Activated CD4-positive, alpha-beta T cell treated with anti-CD3 and anti-CD28 coated beads, Interleukin-10, Interleukin-2, amounts not matched to agents 100 ng/mL and 50 ng/mL, durations not matched to agents 16 hours and 8 hours (primary cell): ENCODE measurements at regions not wholly inside any gene's neighbourhood (a gene's known extent, or its start where the extent isn't known, plus 50 kb on each side); places are given as distances from the start of the nearest gene placed in this dataset.
"Not testable (repeated sequence)": the region's sequence is repeated elsewhere in the genome, so short reads cannot be mapped to it uniquely, and the experiment has no call there.

Experiments
- DNase-seq: peaks from one replicate; pipeline ENCODE4 v3.0.0-alpha.2; 2020

DNA sequence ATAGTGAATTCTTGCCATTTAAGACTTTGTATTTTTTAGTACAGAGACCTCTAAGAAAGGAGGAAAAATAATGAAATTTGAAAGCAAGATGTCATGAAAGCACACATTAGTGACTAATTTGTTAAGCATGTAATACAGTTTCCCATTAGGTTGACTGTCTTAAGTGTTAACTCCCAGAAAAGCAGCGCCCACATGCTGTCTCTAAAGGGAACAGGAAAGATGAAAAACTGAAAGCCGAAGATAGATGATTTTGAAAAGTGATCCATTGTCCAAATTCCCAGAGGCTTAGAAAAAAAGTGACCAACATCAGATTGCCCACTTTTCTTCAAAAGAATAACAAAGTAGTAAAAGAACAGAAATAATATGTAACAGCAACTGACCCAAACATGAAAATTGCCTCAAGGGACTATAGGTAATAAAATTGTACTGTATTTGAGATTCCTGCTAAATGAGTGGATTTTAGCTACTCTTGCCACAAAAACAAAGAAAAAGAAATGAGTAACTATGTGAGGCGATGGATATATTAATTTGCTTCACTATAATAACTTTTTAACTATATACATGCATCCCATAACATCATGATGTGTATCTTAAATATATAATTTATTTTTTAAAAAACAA lies 83.2 kb upstream of the OGFRL1 start:
- no peak for DNase-seq

DNA sequence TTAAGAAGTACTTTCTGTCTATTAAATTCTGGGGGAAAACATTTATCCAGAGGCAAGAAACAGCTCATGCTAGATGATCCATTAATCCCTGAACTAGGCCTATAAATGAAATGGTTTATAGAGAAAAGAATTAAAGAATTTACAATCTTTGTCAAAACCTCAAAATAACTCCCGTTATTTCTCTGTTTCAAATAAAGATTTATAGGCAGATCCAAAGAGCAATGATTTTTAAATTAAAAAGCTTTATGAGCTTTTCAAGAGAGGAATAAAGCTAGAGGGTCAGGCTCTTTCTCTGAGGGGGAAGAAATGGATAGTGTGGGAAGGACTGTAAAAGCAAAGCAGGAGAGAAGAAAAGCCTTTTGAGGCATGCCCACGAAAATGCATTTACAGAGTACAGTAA lies 82.5 kb upstream of the OGFRL1 start:
- DNase-seq: no peak

GRCh38 chr6:71209206-71209605 lies 79.4 kb upstream of the OGFRL1 start:
- no peak for DNase-seq

DNA sequence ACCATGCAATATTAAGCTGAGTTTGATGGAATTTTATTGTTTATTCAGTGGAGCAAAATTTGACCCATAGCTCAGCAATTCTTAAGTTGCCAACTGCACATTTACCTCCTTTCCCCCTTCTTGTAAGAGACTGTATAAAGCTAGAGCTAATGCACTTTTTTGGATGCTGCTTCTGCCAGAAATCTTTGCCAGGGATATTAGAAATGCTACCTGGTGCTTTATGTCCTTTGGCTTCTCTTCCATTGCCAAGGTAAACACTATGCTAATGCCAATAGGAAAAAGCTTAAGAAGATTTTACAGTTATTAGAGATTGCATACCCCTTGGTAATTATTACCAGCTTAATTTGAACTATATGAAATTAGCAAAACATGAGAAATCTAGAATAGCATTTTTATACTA lies 79.0 kb upstream of the OGFRL1 start:
- DNase-seq: no peak

DNA sequence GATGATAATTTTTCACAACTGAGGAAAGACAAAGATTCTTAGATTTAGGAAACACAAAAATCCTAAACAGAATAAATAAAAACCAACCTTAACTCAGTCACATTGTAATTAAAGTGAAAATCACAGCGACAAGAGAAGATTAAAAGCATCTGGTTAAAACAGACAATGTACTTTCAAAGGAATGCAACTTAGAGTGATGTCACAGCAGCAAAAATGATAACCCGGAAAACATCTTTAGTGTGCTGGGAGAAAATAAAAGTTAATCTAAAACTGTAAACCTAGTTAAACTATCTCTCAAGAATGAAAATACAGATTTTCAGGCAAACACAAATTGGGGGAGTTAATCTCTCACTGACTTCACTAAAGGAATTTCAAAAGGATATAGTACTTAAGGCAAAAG lies 76.8 kb upstream of the OGFRL1 start:
- no peak for DNase-seq

DNA sequence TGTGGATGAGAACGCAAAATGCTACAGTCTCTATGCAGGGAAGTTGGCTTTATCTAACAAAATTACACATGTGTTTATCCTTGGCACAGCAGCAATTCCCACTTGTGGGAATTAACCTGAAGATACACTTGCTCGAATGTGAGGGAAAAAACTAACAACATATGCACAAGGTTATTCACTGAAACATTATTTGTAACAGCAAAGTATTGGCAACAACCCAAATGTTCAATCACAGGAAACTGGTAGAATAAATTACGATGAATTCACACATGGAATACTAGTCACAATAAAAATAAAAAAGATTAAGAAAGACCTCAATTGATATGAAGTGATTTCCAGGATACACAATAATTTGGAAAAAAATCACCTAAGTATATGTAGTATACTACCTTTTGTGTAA lies 68.1 kb upstream of the OGFRL1 start:
- no peak for DNase-seq

- no peak for DNase-seq
Measured at GRCh38 chr6:71222671-71223070, 65.9 kb upstream of the OGFRL1 start.

DNA sequence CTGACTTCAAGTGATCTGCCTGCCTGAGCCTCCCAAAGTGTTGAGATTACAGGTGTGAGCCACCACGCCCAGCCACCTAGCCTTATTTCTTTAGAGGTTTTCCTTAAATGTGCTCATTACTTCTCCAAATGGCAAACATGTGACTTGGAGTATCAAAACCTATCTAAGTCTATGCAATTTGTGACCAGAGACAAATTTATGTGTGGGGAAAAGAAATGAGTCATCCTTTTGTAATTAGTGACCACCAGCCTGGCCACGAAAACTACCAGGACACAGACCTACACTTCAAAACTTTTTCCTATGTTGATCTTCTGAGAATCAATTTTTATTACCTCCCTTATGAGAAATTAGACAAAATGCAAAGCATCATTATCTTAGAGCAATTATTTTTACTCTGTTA lies 64.6 kb upstream of the OGFRL1 start:
- no peak for DNase-seq

- no peak for DNase-seq
Measured at GRCh38 chr6:71226151-71226550, 62.5 kb upstream of the OGFRL1 start.

- no peak for DNase-seq
Measured at GRCh38 chr6:71228461-71229041, 60.1 kb upstream of the OGFRL1 start.

GRCh38 chr6:71229477-71229876 lies 59.1 kb upstream of the OGFRL1 start:
- no peak for DNase-seq

DNA sequence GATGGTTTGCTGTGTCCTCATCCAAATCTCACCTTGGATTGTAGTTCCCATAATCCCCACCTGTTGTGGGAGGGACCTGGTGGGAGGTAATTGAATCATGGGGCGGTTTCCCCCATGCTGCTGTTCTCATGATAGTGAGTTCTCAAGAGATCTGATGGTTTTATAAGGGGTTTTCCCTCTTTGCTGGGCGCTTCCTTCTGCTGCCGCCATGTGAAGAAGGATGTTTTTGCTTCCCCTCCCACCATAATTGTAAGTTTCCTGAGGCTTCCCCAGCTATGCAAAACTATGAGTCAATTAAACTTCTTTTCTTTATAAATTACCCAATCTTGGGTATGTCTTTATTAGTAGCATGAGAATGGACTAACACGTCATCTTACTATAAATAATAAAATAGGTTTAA lies 55.7 kb upstream of the OGFRL1 start:
- DNase-seq: not testable (repeated sequence)

- DNase-seq: no peak
Measured at GRCh38 chr6:71236926-71237434, 51.6 kb upstream of the OGFRL1 start.

- DNase-seq: no peak
Measured at GRCh38 chr6:71238351-71238750, 50.3 kb upstream of the OGFRL1 start.
